Stimulated activated CD4-positive, alpha-beta T cell treated with anti-CD3 and anti-CD28 coated beads, Interleukin-1b, Interleukin-23, amount 100 ng/mL, for 1 hour (primary cell): ENCODE measurements at regions not wholly inside any gene's neighbourhood (a gene's known extent, or its start where the extent isn't known, plus 50 kb on each side); places are given as distances from the start of the nearest gene placed in this dataset.

ENCODE experiments used
- DNase-seq, 2 donors: peaks; one replicate each; pipeline ENCODE4 v3.0.0-alpha.2; 2020; ENCODE audit warnings: low read depth in 2 of 2

DNA sequence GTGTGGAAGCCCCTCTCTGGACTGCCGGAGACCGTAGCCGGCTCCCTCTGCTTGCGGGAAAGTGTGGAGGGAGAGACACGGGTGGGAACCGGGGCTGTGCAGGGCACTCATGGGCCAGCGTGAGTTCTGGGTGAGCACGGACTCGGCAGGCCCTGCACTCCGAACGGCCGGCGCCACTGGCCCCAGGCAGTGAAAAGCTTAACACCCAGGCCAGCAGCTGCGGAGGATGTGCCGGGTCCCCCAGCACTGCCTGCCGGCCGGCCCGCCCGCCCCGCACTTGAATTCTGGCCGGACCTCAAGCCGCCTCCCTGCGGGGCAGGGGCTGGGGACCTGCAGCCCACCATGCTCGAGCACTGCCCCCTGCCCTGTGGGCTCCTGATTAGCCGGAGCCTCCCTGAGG is 147.0 kb downstream of the FGF9 start:
- no peak for DNase-seq

- no peak for DNase-seq
Observed at GRCh38 chr13:21822029-21822428, 151.2 kb downstream of the FGF9 start.

DNA sequence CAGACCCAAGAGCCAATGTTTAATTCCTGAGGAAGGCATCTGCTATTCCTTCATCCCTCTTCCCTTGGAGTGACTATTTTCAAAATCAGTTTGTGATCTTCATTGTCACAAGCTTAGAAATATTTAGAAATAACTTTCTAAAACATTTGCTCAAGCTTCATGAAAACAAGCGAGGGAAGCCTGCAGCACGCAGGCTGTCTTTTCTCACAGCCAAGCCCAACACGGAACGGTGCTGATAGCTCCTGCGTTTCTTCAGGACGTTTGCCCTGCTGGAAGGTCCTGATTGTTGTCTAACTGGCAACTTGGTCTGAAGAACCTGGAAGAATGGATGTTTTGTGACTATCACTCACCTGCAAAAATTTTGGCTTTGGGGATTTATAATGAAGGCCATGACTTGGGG is 152.5 kb downstream of the FGF9 start:
- no peak for DNase-seq

- DNase-seq: no peak
Observed at GRCh38 chr13:21823949-21824348, 153.1 kb downstream of the FGF9 start.

GRCh38 chr13:21825186-21825585 is 154.3 kb downstream of the FGF9 start:
- no peak for DNase-seq

- DNase-seq: no peak
Observed at GRCh38 chr13:21825801-21826200, 154.9 kb downstream of the FGF9 start.

- no peak for DNase-seq
Observed at GRCh38 chr13:21826214-21827015, 155.5 kb downstream of the FGF9 start.

DNA sequence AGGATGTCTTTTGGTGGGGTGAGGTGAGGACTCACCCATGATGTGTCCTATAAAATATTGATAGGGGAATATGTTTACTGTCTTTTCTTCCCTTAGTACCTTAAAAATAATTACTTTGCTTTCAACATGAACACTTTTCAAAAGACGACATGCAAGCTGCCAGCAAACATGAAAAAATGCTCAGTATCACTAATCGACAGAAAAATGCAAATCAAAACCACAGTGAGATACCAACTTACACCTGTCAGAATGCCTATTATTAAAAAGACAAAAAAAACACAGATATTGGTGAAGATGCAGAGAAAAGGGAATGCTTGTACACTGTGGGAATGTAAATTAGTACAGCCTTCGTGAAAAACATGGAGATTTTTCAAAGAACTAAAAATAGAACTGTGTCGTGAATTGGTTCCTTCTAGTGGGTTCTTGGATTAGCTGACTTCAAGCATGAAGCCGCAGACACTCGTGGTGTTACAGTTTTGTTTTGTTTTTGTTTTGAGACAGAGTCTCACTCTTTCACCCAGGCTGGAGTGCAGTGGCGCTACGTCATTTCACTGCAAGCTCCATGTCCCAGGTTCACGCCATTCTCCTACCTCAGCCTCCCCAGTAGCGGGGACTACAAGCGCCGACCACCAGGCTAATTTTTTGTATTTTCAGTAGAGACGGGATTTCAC is 160.9 kb downstream of the FGF9 start:
- DNase-seq: no peak

GRCh38 chr13:21833921-21834320 is 163.0 kb downstream of the FGF9 start:
- no peak for DNase-seq

- DNase-seq: no peak
Observed at GRCh38 chr13:21834521-21834920, 163.6 kb downstream of the FGF9 start.

DNA sequence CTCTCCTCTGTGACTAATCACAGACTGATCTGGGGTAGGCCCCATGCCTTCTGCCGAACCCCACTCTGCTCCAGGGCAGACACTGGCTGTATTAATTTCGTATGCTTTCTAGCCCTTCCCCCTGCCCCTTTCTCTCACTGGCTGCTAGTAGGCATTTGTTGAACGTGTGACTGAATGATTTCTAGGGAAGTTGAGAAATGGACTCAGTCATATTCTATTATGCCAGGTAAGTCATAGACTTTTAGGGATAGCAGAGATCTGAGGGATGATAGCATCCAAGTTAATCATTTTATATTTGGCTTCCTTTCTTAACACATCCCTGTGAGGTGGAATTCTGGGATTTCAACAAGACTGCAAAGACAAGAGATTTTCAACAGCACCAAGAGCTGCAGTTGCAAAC is 166.4 kb downstream of the FGF9 start:
- no peak for DNase-seq

- DNase-seq: no peak
Observed at GRCh38 chr13:21837841-21838551, 167.1 kb downstream of the FGF9 start.

DNA sequence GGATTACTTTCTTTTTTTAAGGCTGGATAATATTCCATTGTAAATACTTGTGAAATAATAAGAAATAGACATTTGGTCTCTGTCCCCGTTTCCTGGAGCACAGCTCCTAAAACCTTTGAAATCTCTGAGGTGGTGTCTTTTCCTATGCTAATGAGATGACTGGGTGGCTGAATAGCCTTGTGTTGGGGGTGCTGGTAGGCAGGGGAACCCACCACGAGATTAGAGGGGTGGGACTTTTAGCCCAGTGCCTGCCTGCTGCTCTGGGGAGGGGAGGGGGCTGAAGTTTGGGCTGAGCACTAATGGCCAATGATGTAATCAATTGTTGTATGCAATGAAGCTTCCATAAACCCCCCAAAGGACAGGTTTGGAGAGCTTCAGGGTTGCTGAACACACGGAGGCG is 175.7 kb downstream of the FGF9 start:
- DNase-seq: no peak

GRCh38 chr13:21849323-21849722 is 178.4 kb downstream of the FGF9 start:
- no peak for DNase-seq

GRCh38 chr13:21850013-21851006 is 179.4 kb downstream of the FGF9 start:
- DNase-seq: no peak

DNA sequence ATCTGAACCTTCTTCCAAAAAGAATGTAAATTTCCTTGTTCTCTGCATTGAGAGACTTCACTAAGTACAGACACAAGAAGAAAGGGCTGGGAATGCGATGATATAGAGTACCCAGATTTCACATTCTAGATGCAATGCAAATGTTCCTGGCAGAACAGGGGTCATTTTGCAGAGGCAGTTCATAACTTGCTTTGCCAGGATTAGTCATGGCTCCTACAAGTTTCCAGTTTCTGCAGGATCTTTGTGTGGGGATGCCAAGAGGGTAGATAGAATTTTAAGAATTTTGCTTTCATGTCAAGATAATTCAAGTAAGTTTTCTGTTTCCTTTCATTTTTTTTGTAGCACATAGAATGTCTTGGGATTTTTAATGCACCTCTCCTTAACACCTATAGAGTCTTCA is 181.2 kb downstream of the FGF9 start:
- DNase-seq: no peak

GRCh38 chr13:21853779-21854178 is 182.9 kb downstream of the FGF9 start:
- DNase-seq: no peak

DNA sequence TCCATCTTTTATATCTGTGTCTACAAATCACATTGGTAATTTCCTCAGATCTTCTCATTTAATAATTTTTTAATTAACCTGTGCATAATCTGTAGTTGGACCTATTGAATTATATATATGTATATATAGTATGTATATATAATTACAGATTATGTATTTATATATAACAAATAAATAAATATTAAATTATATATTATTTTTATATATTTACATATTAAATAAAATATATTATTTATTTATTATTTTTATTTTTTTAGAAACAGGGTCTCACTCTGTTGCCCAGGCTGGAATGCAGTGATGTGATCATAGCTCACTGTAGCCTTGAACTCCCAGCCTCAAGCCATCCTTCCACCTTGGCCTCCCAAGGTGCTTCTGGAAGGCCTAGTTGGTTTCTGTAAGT is 197.9 kb downstream of the FGF9 start:
- no peak for DNase-seq

DNA sequence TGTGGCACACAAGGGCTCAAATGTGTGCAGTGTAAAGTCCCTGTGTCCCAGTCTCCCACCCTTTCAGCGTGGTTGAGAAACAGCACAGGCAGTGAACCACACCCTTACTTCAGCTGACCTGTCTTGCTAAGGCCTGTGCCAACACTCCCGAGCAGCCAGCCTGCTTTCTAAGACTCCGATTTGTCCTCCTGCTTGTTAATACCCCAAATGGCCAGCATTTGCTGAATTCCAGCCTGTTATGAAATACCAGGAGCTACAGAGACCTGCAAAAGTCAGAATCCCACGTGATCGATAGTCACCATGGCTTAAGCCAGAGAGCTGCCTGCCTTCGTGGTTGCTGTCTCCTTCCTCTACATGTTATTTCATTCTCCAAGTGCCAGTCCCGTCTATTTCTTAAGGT is 200.5 kb downstream of the FGF9 start:
- DNase-seq: no peak

DNA sequence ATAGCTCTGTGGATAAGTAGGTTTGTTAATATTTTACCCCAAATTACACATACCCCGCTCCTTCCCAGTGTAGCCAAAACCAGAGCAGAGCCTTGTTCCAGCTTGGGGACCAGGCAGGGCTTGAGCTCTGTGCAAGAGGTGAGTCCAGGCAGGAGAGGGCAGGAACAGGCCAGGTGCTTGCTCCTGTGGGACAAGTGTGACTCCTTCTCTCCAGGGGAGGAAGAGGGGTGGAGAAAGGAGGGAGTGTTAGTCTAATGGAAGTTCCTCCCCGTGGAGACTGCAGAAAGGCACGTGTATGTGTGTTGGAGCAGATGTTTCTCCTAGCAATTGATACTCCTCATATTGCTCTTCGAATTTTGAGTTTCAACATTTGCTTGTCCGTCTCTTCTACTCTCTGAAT is 201.0 kb downstream of the FGF9 start:
- DNase-seq: no peak

DNA sequence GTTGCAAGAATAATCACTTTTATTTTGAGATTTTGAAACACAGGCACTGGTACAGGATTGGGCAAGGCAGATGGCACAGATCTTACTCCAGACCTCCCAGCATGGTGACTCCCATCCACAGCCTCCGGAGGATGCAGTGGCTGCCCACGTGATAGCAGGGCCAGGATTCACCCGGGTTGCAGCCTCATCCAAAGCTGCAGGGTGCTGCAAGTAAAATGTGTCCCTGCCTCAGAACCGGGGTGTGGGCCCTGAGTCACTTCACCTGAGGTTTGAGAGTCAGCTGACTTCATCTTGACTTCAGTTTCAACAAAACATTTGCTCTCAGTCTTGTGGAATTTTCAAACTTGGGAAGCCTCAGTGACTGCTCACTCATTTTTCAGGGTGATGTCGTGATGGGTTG is 201.9 kb downstream of the FGF9 start:
- DNase-seq: no peak

DNA sequence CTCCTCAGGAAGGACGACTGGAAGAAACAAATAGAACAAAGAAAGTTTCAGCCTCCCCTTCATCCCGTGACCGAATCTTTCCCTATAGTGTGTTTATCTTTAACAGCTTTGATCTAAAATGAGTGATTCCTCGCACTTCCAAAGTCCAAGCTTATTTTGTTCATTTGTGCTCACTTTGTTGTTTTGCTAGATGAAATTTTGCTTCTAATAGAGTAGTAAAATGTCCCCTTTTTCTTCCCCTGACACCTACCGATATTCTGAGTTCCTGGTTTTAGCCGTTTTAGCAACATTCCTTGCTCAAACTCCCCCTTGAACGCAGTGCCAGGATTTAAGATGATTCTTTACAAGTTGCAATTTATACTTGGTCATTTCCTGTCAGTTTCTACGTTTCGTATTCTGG is 204.2 kb downstream of the FGF9 start:
- DNase-seq: no peak
